Muscle of leg (tissue), 3 donors: ENCODE measurements at regions not wholly inside any gene's neighbourhood (a gene's known extent, or its start where the extent isn't known, plus 50 kb on each side); places are given as distances from the start of the nearest gene placed in this dataset.
A peak's percentile ranks its signal among the peaks of the same experiment; 100 is the strongest.

Source experiments
- DNase-seq: peaks from one replicate; pipeline ENCODE4 v3.0.0; 2013
- H3K27ac ChIP-seq: one replicate; pipeline ENCODE4 v1.5.1; 2013; ENCODE audit warnings: mild to moderate bottlenecking, low read length, control low read depth
- H3K27me3 ChIP-seq: one replicate; pipeline ENCODE4 v1.6.1; 2013; ENCODE audit warnings: low read length; ENCODE audit not compliant: control insufficient read depth, insufficient read depth
- H3K36me3 ChIP-seq: one replicate; pipeline ENCODE4 v1.6.1; 2013; ENCODE audit warnings: low read length; ENCODE audit not compliant: control insufficient read depth, insufficient read depth
- H3K4me1 ChIP-seq: one replicate; pipeline ENCODE4 v1.6.1; 2013; ENCODE audit warnings: low read length; ENCODE audit not compliant: control insufficient read depth, insufficient read depth
- H3K4me3 ChIP-seq: one replicate; pipeline ENCODE4 v1.5.1; 2013; ENCODE audit warnings: low read length, control low read depth
- H3K9me3 ChIP-seq: replicated peaks from 2 replicates; pipeline ENCODE4 v1.6.1; 2013; ENCODE audit warnings: low read depth, low read length; ENCODE audit not compliant: control insufficient read depth
- WGBS: methylation state at CpG from one replicate; pipeline ENCODE4 v1.1.5; 2013; ENCODE audit warnings: missing lambda C conversion rate; ENCODE audit not compliant: insufficient coverage; 5-methylcytosine and 5-hydroxymethylcytosine counted together

DNA sequence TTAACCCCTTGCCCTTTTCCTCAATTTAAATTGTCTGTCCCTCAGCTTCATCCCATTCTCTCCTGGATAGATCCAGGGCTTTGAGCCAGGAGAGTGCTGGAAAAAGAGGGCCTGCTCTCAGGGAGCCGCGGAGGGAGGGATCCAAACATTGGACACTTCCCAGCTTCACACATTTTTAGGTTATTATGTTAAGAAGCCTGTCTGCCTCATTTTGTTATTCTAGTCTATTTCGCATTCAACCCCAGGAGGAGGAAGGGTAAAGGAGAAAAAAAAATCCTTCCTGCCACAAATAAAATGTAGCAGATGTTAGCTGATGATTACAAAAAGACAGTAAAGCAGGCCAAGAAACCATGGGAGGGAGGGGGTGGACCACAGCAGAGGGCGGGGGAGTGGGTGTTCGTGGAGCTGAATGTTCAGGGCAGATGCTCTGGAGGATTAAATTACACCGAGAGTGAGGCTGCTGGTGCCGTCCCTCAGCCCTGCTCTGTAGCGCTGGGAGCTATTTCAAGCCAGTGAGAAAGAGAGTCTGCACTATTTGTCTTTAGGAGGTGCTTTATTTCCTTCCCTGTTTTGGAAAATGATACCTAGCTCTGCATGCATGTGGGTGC lies 60.6 kb upstream of the ZFR start:
- Histone ChIP-seq H3K27me3 (no peaks in the 10 kb centered on the region), H3K36me3 (no peaks in the 10 kb centered on the region), H3K9me3 (no peaks in the 10 kb centered on the region), H3K4me3 (peak overlapping the region; percentile 24), H3K4me1 (peaks cover 50% of the 10 kb centered on the region), H3K27ac (peak overlapping the region; percentile 92)
- 7% methylated on average over 2 of the region's 8 CpGs for WGBS
- peak; percentile 98 for DNase-seq

DNA sequence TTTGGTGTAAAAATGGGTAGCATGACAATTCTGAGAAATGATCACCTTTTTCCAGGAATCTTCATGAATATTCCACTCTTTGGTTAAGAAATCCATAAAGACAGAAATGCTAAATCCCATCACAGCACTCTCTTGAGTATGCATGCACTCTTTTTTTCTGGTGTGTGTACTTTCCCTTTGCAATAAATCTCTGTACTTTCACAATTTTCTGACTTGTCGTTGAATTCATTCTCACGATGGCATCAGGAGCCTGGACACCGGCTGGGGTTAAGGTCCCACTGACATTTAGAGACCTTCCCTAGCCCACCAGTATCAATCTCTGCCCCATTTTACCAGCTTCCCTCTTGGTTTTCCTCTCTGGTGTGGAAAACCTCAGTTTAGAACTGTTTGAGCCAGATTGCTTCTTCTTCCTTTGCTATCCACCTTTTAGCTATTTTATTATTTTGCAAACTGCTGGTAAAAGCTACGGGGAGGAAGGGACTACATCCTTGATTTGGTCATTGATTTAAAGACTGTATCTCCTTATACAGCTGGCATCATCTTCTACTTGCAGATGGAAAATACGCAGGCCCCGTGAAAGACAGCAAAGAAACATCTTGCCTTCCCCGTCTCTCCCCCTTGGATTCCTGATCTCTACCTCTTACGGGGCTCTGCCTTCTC lies 59.9 kb upstream of the ZFR start:
- H3K4me3 ChIP-seq = no peak overlapping the region
- no peaks in the 10 kb centered on the region for H3K27me3 ChIP-seq
- H3K36me3 ChIP-seq = no peaks in the 10 kb centered on the region
- H3K4me1 ChIP-seq = peaks cover 50% of the 10 kb centered on the region
- 5% methylated on average over 6 of the region's 8 CpGs for WGBS
- peak overlapping the region; percentile 92 for H3K27ac ChIP-seq
- peak; percentile 35 for DNase-seq
- H3K9me3 ChIP-seq = no peaks in the 10 kb centered on the region

DNA sequence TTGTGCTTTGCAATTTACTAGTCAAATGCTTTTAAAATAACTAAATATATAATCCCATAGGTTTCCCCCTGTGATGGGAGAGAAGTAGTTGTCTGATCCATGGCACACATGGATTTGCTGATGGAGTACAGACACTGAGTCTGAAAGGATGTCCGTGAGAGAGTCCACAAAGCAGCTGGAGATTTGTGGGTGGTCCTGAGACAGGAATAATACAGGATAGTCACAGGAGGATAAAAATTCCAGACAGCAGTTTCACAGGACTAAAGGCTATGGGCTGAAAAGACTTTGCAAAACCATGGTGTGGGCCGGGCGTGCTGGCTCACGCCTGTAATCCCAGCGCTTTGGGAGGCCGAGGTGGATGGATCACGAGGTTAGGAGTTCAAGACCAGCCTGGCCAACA lies 58.7 kb upstream of the ZFR start:
- Histone ChIP-seq H3K4me3 (no peak overlapping the region), H3K9me3 (no peaks in the 10 kb centered on the region), H3K4me1 (peaks cover 50% of the 10 kb centered on the region), H3K36me3 (no peaks in the 10 kb centered on the region), H3K27ac (no peak overlapping the region), H3K27me3 (no peaks in the 10 kb centered on the region)
- 25% methylated on average over 7 of the region's 7 CpGs for WGBS
- peak; percentile 92 for DNase-seq

DNA sequence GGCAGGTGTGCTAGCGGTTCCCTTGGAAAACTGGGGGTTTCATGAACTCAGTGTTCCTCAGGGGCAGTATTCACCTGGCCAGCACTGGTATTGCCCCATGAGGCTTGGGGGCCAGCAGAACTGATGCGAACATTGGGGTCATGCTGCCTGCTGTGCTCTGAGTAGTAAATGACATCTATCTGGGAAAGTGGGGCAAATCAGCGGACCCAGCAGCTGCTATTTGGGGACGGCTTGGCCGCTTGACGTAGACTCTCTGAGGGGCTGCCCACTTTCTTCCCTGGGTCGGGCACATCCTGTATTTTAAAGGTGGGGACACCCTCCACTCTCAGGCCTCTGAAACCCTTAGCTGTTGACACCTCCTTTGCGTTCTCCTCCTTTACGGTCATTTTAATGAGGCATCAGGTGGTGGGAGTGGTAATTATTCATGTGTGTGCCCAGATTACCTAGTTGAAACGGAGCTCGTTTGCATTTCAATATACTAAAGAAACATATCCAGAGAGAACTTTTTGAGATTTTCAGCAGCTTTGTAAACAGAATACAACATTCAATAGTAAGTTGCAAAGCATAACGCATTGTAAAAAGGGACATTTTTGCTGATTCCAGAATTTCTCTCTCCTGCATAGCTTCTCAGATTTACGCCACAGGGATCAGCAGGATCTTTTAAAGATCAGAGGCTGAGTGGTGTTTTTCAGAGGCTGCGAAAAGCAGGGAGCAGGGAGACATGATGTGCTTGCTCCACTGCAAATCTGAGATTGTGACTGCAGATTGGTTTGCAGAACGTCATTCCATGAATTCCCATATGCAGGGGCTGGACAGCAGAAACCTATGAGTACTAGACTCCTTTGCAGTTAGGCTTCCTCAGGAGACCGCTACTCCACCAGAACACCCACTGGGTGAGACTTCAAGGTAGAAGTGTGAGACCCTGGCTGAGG lies 56.8 kb upstream of the ZFR start:
- no peak overlapping the region for H3K27ac ChIP-seq
- H3K4me1 ChIP-seq = peaks cover 33% of the 10 kb centered on the region
- H3K4me3 ChIP-seq = no peak overlapping the region
- H3K27me3 ChIP-seq = no peaks in the 10 kb centered on the region
- peak; percentile 37 for DNase-seq
- H3K9me3 ChIP-seq = no peaks in the 10 kb centered on the region
- 68% methylated on average over 8 of the region's 16 CpGs for WGBS
- no peaks in the 10 kb centered on the region for H3K36me3 ChIP-seq

DNA sequence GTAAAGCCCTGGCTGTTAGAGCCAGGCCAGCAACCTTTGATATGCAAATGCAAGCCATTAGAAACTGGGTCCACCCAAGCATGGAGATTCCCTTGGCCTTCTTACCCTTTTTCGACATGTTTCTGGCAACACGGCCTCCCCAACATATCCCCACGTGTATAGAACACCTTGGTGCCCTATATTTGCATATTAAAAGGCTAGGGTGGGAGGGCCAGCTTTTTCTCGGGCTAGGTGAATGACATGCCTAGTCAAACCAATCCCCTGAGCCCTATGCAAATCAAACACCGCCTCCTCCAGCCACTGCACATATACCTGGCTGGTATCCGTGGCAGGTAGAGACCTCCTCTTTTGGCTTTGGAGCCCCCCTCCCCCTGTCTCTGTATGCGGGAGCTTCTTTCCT lies 55.6 kb upstream of the ZFR start:
- H3K4me3 ChIP-seq = no peak overlapping the region
- no peak for DNase-seq
- H3K27me3 ChIP-seq = peaks cover under 1% of the 10 kb centered on the region
- no peak overlapping the region for H3K27ac ChIP-seq
- H3K36me3 ChIP-seq = no peaks in the 10 kb centered on the region
- 64% methylated on average over 3 of the region's 7 CpGs for WGBS
- H3K9me3 ChIP-seq = no peaks in the 10 kb centered on the region
- peaks cover 23% of the 10 kb centered on the region for H3K4me1 ChIP-seq

DNA sequence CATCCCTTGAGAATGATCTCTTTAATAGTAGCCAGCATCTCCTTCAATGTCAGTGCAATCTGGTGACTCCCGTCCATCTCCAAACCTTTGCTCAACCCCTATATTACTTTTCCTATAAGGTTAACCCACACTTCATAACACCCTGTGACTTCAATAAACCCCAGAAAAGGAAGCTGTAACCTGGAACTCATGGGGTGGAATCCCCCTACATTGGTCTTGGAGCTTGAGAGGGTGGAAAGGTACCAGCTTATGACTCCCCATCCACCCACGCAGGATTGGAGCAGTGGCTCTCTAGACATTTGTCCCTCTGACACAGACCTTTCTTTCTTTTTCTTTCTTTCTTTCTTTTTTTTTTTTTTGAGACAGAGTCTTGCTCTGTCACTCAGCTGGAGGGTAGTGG lies 54.7 kb upstream of the ZFR start:
- no CpG with 5 or more reads among the region's 2 CpGs for WGBS
- no peak for DNase-seq
- Histone ChIP-seq H3K4me1 (peaks cover 15% of the 10 kb centered on the region), H3K27me3 (peaks cover 3% of the 10 kb centered on the region), H3K4me3 (no peak overlapping the region), H3K36me3 (no peaks in the 10 kb centered on the region), H3K9me3 (no peaks in the 10 kb centered on the region), H3K27ac (no peak overlapping the region)

DNA sequence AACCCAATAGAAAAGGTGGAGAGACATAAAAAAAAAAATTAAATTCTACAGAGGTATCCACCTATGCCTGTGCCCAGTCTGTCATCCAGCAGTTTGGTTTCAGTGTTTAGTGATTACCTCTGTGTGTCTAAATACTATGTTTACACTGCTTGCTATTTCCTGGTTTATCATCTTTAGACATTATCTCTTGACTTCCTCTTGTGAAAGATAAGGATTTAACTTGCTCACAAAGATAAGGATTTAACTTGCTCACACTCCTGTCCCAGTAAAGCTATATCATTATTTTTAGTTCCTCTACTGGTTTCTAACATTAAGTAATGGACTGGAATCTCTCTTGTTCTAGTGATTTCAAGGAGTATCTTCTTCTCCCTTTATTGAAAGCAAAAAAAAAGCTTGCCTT lies 53.9 kb upstream of the ZFR start:
- peaks cover 8% of the 10 kb centered on the region for H3K4me1 ChIP-seq
- no peak for DNase-seq
- peaks cover 3% of the 10 kb centered on the region for H3K27me3 ChIP-seq
- H3K9me3 ChIP-seq = no peaks in the 10 kb centered on the region
- no peak overlapping the region for H3K4me3 ChIP-seq
- no peak overlapping the region for H3K27ac ChIP-seq
- no peaks in the 10 kb centered on the region for H3K36me3 ChIP-seq

DNA sequence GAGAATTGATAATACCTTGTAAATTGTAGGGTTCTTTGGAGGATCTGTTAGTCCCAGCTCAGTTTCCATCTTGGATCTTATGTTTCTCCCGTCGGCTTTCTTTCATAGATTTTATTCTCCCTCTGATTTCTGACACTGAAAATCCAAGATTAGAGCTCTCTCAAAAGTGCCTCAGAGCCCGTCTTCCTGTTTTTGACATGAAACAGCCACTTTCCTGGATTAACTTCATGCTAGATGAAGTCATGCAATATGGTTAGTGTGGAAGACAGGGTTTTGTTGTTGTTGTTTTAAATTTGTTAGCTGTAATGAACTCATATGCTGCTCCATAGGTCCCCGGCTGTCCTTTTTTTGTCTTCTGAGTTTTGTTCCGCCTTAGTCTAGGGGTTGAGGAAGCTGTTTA lies 51.6 kb upstream of the ZFR start:
- no peak overlapping the region for H3K27ac ChIP-seq
- H3K36me3 ChIP-seq = no peaks in the 10 kb centered on the region
- no peak for DNase-seq
- 94% methylated on average over 2 of the region's 5 CpGs for WGBS
- peaks cover 2% of the 10 kb centered on the region for H3K4me1 ChIP-seq
- H3K9me3 ChIP-seq = no peaks in the 10 kb centered on the region
- no peak overlapping the region for H3K4me3 ChIP-seq
- H3K27me3 ChIP-seq = peaks cover 3% of the 10 kb centered on the region

DNA sequence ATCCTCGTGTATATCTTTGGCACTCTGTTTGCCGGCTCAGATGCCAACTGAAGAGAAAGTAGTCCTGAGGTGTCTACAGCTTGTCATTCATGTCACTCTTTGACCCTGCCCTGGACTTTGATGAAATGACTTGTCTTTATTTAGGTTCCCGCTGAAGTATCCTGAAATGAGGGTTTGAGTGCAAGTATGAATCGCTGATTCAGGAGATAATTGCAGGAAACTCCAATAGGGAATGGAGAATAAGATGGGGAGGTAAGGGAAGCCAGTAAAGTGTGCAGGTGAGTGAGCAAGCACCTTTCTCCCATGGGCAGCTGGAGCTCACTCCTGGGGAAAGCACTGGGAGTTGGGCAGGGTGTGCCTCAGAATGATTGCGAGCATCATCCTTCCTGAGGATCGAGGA lies 50.3 kb upstream of the ZFR start:
- Histone ChIP-seq H3K27ac (no peak overlapping the region), H3K36me3 (no peaks in the 10 kb centered on the region), H3K9me3 (no peaks in the 10 kb centered on the region), H3K27me3 (peaks cover 3% of the 10 kb centered on the region), H3K4me3 (no peak overlapping the region), H3K4me1 (peaks cover 12% of the 10 kb centered on the region)
- WGBS = 95% methylated on average over 4 of the region's 6 CpGs
- DNase-seq = no peak
